ENCODE measurements at regions not wholly inside any gene's neighbourhood (a gene's known extent, or its start where the extent isn't known, plus 50 kb on each side); places are given as distances from the start of the nearest gene placed in this dataset.

DNA sequence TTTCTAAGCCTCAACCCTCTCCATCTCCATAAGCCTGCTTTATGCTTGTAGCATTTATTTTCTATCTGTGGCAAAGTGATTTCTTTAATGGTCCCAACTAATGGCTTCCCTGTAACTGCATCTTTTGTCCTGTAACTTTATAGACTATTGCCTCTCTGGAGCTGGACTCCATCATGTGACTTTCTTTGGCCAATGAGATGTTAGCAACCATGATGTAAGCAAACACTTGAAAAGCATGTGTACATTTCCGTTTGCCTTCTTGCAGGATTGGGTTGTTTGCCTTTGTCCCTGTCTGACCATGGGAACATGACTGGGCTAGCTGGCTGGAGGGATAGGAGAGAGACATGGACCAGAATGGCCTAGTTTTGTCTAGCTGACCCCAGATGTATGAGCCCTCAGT, 106.0 kb upstream of the LRIG1 start:
- no peaks in the 10 kb centered on the region for H3K9me3 ChIP-seq (replicated peaks; ENCODE audit: control insufficient read depth, low read depth, low read length)
- H3K36me3 ChIP-seq (ENCODE audit: control insufficient read depth, insufficient read depth, low read length), result no peaks in the 10 kb centered on the region
- no peak for DNase-seq
- H3K4me1 ChIP-seq (ENCODE audit: control insufficient read depth, insufficient read depth, low read length), result peaks cover 19% of the 10 kb centered on the region
- H3K4me3 ChIP-seq (ENCODE audit: low read length), result no peak overlapping the region
- 43% methylated on average over 1 of the region's 1 CpG for WGBS (ENCODE audit: insufficient coverage)
- H3K27ac ChIP-seq (ENCODE audit: low read length), result no peak overlapping the region
- H3K27me3 ChIP-seq (ENCODE audit: control insufficient read depth, insufficient read depth, low read length), result no peaks in the 10 kb centered on the region

- WGBS (ENCODE audit: insufficient coverage), result 60% methylated on average over 1 of the region's 8 CpGs
- Histone ChIP-seq H3K27ac (ENCODE audit: low read length) (peak overlapping the region; percentile 85), H3K36me3 (ENCODE audit: control insufficient read depth, insufficient read depth, low read length) (no peaks in the 10 kb centered on the region), H3K4me1 (ENCODE audit: control insufficient read depth, insufficient read depth, low read length) (peaks cover 19% of the 10 kb centered on the region), H3K9me3 (replicated peaks; ENCODE audit: control insufficient read depth, low read depth, low read length) (no peaks in the 10 kb centered on the region), H3K4me3 (ENCODE audit: low read length) (no peak overlapping the region), H3K27me3 (ENCODE audit: control insufficient read depth, insufficient read depth, low read length) (no peaks in the 10 kb centered on the region)
- peak; percentile 84 for DNase-seq
Measured at GRCh38 chr3:66609660-66610561, 109.1 kb upstream of the LRIG1 start.

DNA sequence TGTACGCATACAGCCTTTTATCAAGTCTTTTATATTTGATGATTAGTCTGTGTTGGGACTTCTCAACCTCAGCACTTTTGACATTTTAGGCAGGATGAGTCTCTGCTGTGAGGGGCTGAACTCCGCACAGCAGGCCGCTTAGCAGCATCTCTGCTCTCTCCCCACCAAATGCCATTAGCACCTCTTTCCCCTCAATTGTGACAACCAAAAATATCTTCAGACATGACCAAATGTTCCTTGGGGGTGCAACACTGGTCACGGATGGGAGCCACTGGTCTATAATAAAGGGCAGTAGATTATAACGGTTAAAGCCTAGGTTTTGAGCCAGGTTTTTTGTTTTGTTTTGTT, 109.7 kb upstream of the LRIG1 start:
- Histone ChIP-seq H3K27ac (ENCODE audit: low read length) (peak overlapping the region; percentile 85), H3K4me3 (ENCODE audit: low read length) (no peak overlapping the region), H3K4me1 (ENCODE audit: control insufficient read depth, insufficient read depth, low read length) (peaks cover 20% of the 10 kb centered on the region), H3K9me3 (replicated peaks; ENCODE audit: control insufficient read depth, low read depth, low read length) (no peaks in the 10 kb centered on the region), H3K27me3 (ENCODE audit: control insufficient read depth, insufficient read depth, low read length) (no peaks in the 10 kb centered on the region), H3K36me3 (ENCODE audit: control insufficient read depth, insufficient read depth, low read length) (no peaks in the 10 kb centered on the region)
- 87% methylated on average over 4 of the region's 5 CpGs for WGBS (ENCODE audit: insufficient coverage)
- no peak for DNase-seq

GRCh38 chr3:66615643-66616301, 115.0 kb upstream of the LRIG1 start:
- Histone ChIP-seq H3K36me3 (ENCODE audit: control insufficient read depth, insufficient read depth, low read length) (no peaks in the 10 kb centered on the region), H3K9me3 (replicated peaks; ENCODE audit: control insufficient read depth, low read depth, low read length) (no peaks in the 10 kb centered on the region), H3K27ac (ENCODE audit: low read length) (no peak overlapping the region), H3K27me3 (ENCODE audit: control insufficient read depth, insufficient read depth, low read length) (no peaks in the 10 kb centered on the region), H3K4me3 (ENCODE audit: low read length) (no peak overlapping the region), H3K4me1 (ENCODE audit: control insufficient read depth, insufficient read depth, low read length) (peaks cover 9% of the 10 kb centered on the region)
- no CpG with 5 or more reads among the region's 5 CpGs for WGBS (ENCODE audit: insufficient coverage)
- DNase-seq, result no peak

GRCh38 chr3:66617351-66617750, 116.5 kb upstream of the LRIG1 start:
- DNase-seq, result no peak
- Histone ChIP-seq H3K27me3 (ENCODE audit: control insufficient read depth, insufficient read depth, low read length) (no peaks in the 10 kb centered on the region), H3K4me3 (ENCODE audit: low read length) (no peak overlapping the region), H3K4me1 (ENCODE audit: control insufficient read depth, insufficient read depth, low read length) (peaks cover 6% of the 10 kb centered on the region), H3K36me3 (ENCODE audit: control insufficient read depth, insufficient read depth, low read length) (no peaks in the 10 kb centered on the region), H3K27ac (ENCODE audit: low read length) (no peak overlapping the region), H3K9me3 (replicated peaks; ENCODE audit: control insufficient read depth, low read depth, low read length) (no peaks in the 10 kb centered on the region)
- WGBS (ENCODE audit: insufficient coverage), result 80% methylated on average over 1 of the region's 2 CpGs

GRCh38 chr3:66618066-66618465, 117.2 kb upstream of the LRIG1 start:
- no CpG with 5 or more reads among the region's 4 CpGs for WGBS (ENCODE audit: insufficient coverage)

DNA sequence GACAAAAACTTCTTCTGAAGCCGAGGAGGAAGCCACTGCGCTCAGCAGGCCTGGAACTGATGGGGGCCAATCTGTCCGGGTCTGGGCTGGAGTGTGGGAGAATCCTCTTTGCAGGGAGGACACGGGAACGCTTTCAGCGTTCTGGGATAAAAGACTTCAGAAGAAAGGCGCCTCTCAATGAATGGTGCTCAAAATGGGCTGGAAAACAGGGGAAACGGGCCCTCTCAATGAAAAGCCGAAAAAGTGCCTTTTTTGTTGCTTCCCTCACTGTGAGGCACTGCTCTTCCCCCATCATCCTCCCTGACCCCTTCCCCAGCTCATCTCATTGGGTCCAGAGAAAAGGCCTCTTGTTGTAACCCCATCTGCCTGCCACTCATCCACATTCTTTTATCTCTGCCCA, 119.5 kb upstream of the LRIG1 start:
- DNase-seq, result no peak
- no peaks in the 10 kb centered on the region for H3K27me3 ChIP-seq (ENCODE audit: control insufficient read depth, insufficient read depth, low read length)
- H3K27ac ChIP-seq (ENCODE audit: low read length), result peak overlapping the region; percentile 59
- WGBS (ENCODE audit: insufficient coverage), result 69% methylated on average over 9 of the region's 9 CpGs
- H3K4me1 ChIP-seq (ENCODE audit: control insufficient read depth, insufficient read depth, low read length), result peaks cover 10% of the 10 kb centered on the region
- no peaks in the 10 kb centered on the region for H3K9me3 ChIP-seq (replicated peaks; ENCODE audit: control insufficient read depth, low read depth, low read length)
- no peaks in the 10 kb centered on the region for H3K36me3 ChIP-seq (ENCODE audit: control insufficient read depth, insufficient read depth, low read length)
- H3K4me3 ChIP-seq (ENCODE audit: low read length), result no peak overlapping the region

More at GRCh38 chr3:66618066-66618465, 117.2 kb upstream of the LRIG1 start:
- H3K27ac ChIP-seq (ENCODE audit: low read length), result no peak overlapping the region
- H3K4me1 ChIP-seq (ENCODE audit: control insufficient read depth, insufficient read depth, low read length), result peaks cover 6% of the 10 kb centered on the region
- H3K27me3 ChIP-seq (ENCODE audit: control insufficient read depth, insufficient read depth, low read length), result no peaks in the 10 kb centered on the region
- no peak overlapping the region for H3K4me3 ChIP-seq (ENCODE audit: low read length)
- no peak for DNase-seq
- H3K36me3 ChIP-seq (ENCODE audit: control insufficient read depth, insufficient read depth, low read length), result no peaks in the 10 kb centered on the region
- no peaks in the 10 kb centered on the region for H3K9me3 ChIP-seq (replicated peaks; ENCODE audit: control insufficient read depth, low read depth, low read length)

GRCh38 chr3:66622756-66623457, 122.1 kb upstream of the LRIG1 start:
- Histone ChIP-seq H3K27me3 (ENCODE audit: control insufficient read depth, insufficient read depth, low read length) (no peaks in the 10 kb centered on the region), H3K4me3 (ENCODE audit: low read length) (no peak overlapping the region), H3K4me1 (ENCODE audit: control insufficient read depth, insufficient read depth, low read length) (peaks cover 11% of the 10 kb centered on the region), H3K27ac (ENCODE audit: low read length) (no peak overlapping the region), H3K9me3 (replicated peaks; ENCODE audit: control insufficient read depth, low read depth, low read length) (no peaks in the 10 kb centered on the region), H3K36me3 (ENCODE audit: control insufficient read depth, insufficient read depth, low read length) (no peaks in the 10 kb centered on the region)
- WGBS (ENCODE audit: insufficient coverage), result no CpG with 5 or more reads among the region's 2 CpGs
- DNase-seq, result no peak

GRCh38 chr3:66625505-66626216, 124.8 kb upstream of the LRIG1 start:
- Histone ChIP-seq H3K27ac (ENCODE audit: low read length) (peak overlapping the region; percentile 5), H3K27me3 (ENCODE audit: control insufficient read depth, insufficient read depth, low read length) (no peaks in the 10 kb centered on the region)
- peak; percentile 85 for DNase-seq

More at GRCh38 chr3:66625505-66626216, 124.8 kb upstream of the LRIG1 start:
- no peak overlapping the region for H3K4me3 ChIP-seq (ENCODE audit: low read length)
- WGBS (ENCODE audit: insufficient coverage), result 0% methylated on average over 1 of the region's 5 CpGs
- H3K9me3 ChIP-seq (replicated peaks; ENCODE audit: control insufficient read depth, low read depth, low read length), result no peaks in the 10 kb centered on the region
- no peaks in the 10 kb centered on the region for H3K36me3 ChIP-seq (ENCODE audit: control insufficient read depth, insufficient read depth, low read length)
- peaks cover 17% of the 10 kb centered on the region for H3K4me1 ChIP-seq (ENCODE audit: control insufficient read depth, insufficient read depth, low read length)

All from muscle of leg (tissue), 3 donors.